Mucosa of stomach (tissue), 1 donor: ENCODE measurements at regions not wholly inside any gene's neighbourhood (a gene's known extent, or its start where the extent isn't known, plus 50 kb on each side); places are given as distances from the start of the nearest gene placed in this dataset.

Experiments
- H3K27me3 ChIP-seq: one replicate; pipeline ENCODE4 v1.7.0; 2013; ENCODE audit warnings: mild to moderate bottlenecking, low read length; ENCODE audit not compliant: control insufficient read depth, insufficient read depth
- H3K36me3 ChIP-seq: one replicate; pipeline ENCODE4 v1.7.0; 2013; ENCODE audit warnings: low read length; ENCODE audit not compliant: control insufficient read depth, insufficient read depth
- H3K4me1 ChIP-seq: one replicate; pipeline ENCODE4 v1.7.0; 2013; ENCODE audit warnings: mild to moderate bottlenecking, low read length; ENCODE audit not compliant: control insufficient read depth, insufficient read depth
- H3K4me3 ChIP-seq: one replicate; pipeline ENCODE4 v1.7.0; 2013; ENCODE audit warnings: low read length
- H3K9ac ChIP-seq: one replicate; pipeline ENCODE4 v1.7.0; 2013; ENCODE audit warnings: mild to moderate bottlenecking, low read length, moderate library complexity
- H3K9me3 ChIP-seq: one replicate; pipeline ENCODE4 v1.7.0; 2013; ENCODE audit warnings: mild to moderate bottlenecking, low read length, moderate library complexity; ENCODE audit not compliant: control insufficient read depth
- donor health status: Pancreatic carcinoma.

- H3K9ac ChIP-seq: no peak overlapping the region
- H3K27me3 ChIP-seq: no peaks in the 10 kb centered on the region
- no peaks in the 10 kb centered on the region for H3K9me3 ChIP-seq
- no peak overlapping the region for H3K4me3 ChIP-seq
- no peaks in the 10 kb centered on the region for H3K36me3 ChIP-seq
- no peaks in the 10 kb centered on the region for H3K4me1 ChIP-seq
Observed at GRCh38 chr18:56044239-56044638, 456.2 kb upstream of the TCF4 start.

DNA sequence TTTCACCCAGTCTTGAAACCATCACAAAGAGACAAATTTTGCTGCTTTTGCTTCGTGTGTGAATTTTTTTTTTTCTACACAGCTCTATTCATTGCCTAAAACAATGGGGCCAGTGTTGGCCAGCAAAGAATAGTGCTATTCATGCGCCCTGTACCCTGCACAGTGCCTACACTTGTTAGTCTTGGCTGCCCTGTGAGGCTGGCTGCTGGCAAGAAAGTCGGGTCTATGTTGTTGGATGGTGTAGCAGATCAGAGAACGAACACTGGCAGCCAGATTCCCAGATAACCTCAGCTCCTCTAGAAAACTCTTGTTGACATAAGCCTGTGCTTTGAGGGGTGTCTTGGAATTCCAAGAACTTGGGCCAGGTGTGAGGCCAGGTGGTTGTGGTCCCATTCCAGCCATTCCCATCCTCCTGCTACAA lies 455.7 kb upstream of the TCF4 start:
- Histone ChIP-seq H3K36me3 (no peaks in the 10 kb centered on the region), H3K4me3 (no peak overlapping the region), H3K9me3 (no peaks in the 10 kb centered on the region), H3K4me1 (no peaks in the 10 kb centered on the region), H3K9ac (no peak overlapping the region), H3K27me3 (no peaks in the 10 kb centered on the region)

- H3K9ac ChIP-seq: no peak overlapping the region
- no peaks in the 10 kb centered on the region for H3K36me3 ChIP-seq
- no peak overlapping the region for H3K4me3 ChIP-seq
- no peaks in the 10 kb centered on the region for H3K9me3 ChIP-seq
- no peaks in the 10 kb centered on the region for H3K4me1 ChIP-seq
- H3K27me3 ChIP-seq: no peaks in the 10 kb centered on the region
Observed at GRCh38 chr18:56042915-56043536, 455.0 kb upstream of the TCF4 start.

GRCh38 chr18:56038171-56039030 lies 450.4 kb upstream of the TCF4 start:
- Histone ChIP-seq H3K9ac (no peak overlapping the region), H3K9me3 (no peaks in the 10 kb centered on the region), H3K4me3 (no peak overlapping the region), H3K36me3 (no peaks in the 10 kb centered on the region), H3K27me3 (no peaks in the 10 kb centered on the region), H3K4me1 (no peaks in the 10 kb centered on the region)

DNA sequence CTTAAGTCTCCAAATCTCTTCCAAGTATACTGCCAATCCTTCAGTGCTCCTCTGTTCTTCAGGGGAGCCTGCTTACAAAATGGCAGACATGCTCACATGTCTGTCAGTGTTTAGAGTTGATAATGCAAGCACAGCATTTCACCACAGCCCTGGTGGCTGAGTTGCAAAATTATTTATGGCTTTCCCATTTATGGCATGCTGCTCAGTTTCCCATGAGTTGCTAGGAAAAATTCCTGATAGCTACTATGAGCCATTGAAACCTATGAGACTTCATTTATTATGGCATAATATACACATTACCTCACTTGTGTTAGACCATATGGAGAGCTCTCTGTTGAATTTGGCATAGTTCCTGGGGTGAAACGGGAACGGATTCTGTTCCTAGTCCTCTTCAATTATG lies 448.7 kb upstream of the TCF4 start:
- Histone ChIP-seq H3K4me3 (no peak overlapping the region), H3K36me3 (no peaks in the 10 kb centered on the region), H3K27me3 (no peaks in the 10 kb centered on the region), H3K9ac (no peak overlapping the region), H3K4me1 (no peaks in the 10 kb centered on the region), H3K9me3 (no peaks in the 10 kb centered on the region)

DNA sequence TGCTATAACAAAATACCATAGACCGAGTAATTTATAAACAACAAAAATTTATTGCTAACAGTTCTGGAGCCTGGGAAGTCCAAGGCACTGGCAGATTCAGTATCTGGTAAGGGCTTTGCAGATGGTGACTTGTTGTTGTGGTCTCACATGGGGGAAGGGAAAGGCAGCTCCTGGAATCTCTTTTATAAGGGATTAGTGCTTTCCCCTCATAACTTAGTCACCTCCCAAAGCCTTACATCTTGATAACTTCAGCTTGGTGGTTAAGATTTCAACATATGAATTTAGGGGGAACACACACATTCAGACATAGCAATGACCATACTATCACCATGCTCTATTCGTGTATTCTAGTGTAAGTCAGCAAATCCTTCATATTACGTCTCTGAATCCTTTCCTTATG lies 447.6 kb upstream of the TCF4 start:
- Histone ChIP-seq H3K36me3 (no peaks in the 10 kb centered on the region), H3K9me3 (no peaks in the 10 kb centered on the region), H3K9ac (no peak overlapping the region), H3K4me1 (no peaks in the 10 kb centered on the region), H3K4me3 (no peak overlapping the region), H3K27me3 (no peaks in the 10 kb centered on the region)

DNA sequence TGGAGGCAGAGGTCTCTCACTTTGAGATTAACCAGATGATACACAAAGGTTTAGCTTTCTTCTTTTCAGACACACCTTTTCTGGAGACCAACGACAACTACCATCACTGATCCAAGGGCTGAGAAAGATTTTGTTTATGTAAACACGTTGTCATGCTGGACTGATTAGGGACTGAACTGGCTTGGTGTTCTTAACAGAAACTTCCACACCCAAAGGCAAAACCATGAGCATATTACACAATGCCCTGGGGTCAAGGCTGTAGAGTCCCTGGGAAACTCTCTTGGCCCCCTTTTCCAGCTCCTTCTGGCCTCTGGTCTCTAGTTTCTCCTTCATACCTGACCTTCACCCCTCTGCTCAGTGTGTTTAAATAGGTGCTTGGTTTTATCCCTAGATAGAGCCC lies 447.0 kb upstream of the TCF4 start:
- no peaks in the 10 kb centered on the region for H3K27me3 ChIP-seq
- H3K9ac ChIP-seq: no peak overlapping the region
- no peak overlapping the region for H3K4me3 ChIP-seq
- H3K9me3 ChIP-seq: no peaks in the 10 kb centered on the region
- no peaks in the 10 kb centered on the region for H3K4me1 ChIP-seq
- no peaks in the 10 kb centered on the region for H3K36me3 ChIP-seq

DNA sequence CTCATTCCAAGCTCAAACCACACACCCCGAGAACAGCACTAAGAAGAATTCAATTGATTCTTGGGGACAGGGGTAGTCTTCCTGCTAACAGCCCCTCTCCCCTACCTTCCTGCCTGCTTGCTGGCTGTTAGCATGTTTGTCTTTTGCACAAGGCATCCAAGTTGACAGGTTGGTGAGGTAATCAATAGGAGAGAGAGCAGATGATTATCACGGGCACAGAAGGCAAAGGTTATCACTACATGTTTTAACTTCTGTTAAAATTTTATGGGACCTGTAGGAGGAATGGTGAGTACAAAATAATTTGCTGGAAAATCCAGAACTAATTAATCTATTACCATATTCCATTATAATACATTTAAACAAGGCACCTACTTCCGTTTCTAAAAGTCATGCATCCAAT lies 442.1 kb upstream of the TCF4 start:
- Histone ChIP-seq H3K27me3 (no peaks in the 10 kb centered on the region), H3K9me3 (no peaks in the 10 kb centered on the region), H3K4me1 (no peaks in the 10 kb centered on the region), H3K9ac (no peak overlapping the region), H3K36me3 (no peaks in the 10 kb centered on the region), H3K4me3 (no peak overlapping the region)

DNA sequence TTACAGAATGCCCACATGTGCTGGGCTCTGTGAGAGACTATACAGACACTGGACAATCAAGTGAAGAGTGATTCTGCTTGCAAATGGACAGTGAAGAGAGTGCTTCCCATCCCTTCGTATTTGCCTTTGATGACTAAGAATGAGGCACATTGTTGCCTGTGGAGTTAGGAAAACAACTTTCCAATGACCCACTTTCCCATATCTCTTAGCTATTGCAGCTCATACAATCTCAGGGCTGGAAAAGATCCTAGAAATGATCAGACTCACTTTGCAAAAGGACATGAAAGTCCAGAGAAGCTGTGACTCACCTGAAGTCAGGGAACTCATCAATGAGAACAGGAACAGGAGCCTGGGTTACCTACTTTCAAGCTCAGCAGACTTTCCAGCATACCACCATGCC lies 440.5 kb upstream of the TCF4 start:
- no peaks in the 10 kb centered on the region for H3K9me3 ChIP-seq
- no peaks in the 10 kb centered on the region for H3K4me1 ChIP-seq
- H3K36me3 ChIP-seq: no peaks in the 10 kb centered on the region
- H3K9ac ChIP-seq: no peak overlapping the region
- H3K27me3 ChIP-seq: no peaks in the 10 kb centered on the region
- H3K4me3 ChIP-seq: no peak overlapping the region

DNA sequence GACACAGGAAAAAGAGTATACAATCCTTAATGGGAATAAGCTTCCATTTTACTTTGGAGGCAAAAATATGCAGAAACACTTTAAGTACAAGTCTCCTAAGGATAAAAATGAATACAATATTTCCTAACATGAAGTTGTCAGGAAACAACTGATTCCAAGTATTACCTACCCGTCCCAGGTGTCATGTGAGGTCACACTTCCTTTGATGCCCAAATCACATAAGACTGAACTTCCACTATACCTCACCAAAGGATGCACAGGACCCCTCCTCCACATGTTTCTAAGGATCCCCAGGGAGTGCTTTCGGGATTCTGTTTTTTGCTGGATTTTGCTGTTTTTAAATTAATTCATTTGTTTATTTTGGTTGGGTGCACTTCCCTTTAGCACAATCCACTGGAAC lies 438.5 kb upstream of the TCF4 start:
- Histone ChIP-seq H3K36me3 (no peaks in the 10 kb centered on the region), H3K4me1 (no peaks in the 10 kb centered on the region), H3K9me3 (no peaks in the 10 kb centered on the region), H3K9ac (no peak overlapping the region), H3K27me3 (no peaks in the 10 kb centered on the region), H3K4me3 (no peak overlapping the region)

DNA sequence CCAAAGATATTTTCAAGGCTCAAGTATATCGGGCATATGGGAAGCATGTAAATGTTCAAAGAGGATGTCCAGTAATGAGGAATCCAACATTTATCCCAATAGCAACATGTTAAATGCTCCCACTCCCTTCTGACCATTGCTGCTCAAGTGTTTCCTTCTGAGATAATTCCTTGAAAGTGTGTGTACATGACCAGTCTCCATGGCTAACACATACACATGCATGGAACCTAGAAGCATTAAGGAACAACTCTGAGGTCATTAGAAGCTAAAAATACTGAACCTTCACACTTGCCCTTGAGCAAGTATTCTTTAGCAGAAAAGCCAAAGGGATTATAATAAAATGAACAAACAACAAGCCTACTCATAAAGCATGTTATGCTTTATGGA lies 433.8 kb upstream of the TCF4 start:
- Histone ChIP-seq H3K9me3 (no peaks in the 10 kb centered on the region), H3K4me1 (no peaks in the 10 kb centered on the region), H3K36me3 (no peaks in the 10 kb centered on the region), H3K27me3 (no peaks in the 10 kb centered on the region), H3K9ac (no peak overlapping the region), H3K4me3 (no peak overlapping the region)

DNA sequence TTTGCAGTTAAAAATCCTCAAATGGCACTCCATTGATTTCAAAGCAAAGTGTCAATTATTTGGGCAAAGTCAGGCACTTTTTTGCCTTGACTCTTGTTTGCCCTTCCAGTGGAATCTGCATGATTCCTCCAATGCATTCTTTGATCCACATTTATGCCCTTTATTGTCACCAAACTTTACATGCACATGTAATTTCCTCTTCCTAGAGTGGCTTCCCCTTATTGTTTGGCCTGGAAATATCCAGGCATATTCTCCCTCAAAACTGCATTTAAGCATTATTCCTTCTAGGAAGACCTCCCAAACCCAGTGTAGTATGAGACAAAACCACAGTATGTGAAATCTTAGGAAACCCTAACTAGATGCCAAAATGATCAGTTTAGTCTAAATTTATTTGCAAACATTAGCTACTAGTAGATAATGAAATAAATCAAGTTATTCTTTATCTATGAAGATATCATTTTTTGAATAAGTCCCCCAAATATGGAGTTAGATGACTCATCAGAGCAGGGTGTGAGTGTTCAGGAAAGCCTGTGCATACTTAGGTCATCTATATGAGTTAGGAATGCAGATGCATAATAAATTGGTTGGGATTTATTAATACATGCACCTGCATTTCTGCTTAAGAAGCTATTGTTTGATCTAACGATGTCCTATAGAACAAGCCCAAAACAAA lies 433.3 kb upstream of the TCF4 start:
- Histone ChIP-seq H3K4me1 (no peaks in the 10 kb centered on the region), H3K9me3 (no peaks in the 10 kb centered on the region), H3K4me3 (no peak overlapping the region), H3K27me3 (no peaks in the 10 kb centered on the region), H3K9ac (no peak overlapping the region), H3K36me3 (no peaks in the 10 kb centered on the region)
